Fibroblast of lung (primary cell): ENCODE measurements at regions not wholly inside any gene's neighbourhood (a gene's known extent, or its start where the extent isn't known, plus 50 kb on each side); places are given as distances from the start of the nearest gene placed in this dataset.

Source experiments
- DNase-seq, 2 donors: peaks; one replicate each; pipeline versions ENCODE4 v3.0.0 to v3.0.0-alpha.2; 2010; ENCODE audit warnings: low read depth in 2 of 2
- H2AFZ ChIP-seq: 2 replicates; pipeline ENCODE4 v1.5.1; 2012; ENCODE audit warnings: low read length, control low read depth, inconsistent platforms
- H3K27ac ChIP-seq: 2 replicates; pipeline ENCODE4 v1.5.1; 2011; ENCODE audit warnings: low read length, control low read depth; ENCODE audit not compliant: insufficient read depth
- H3K27me3 ChIP-seq: 2 replicates; pipeline ENCODE4 v1.5.1; 2011; ENCODE audit warnings: mild to moderate bottlenecking, low read length; ENCODE audit not compliant: control insufficient read depth, insufficient read depth
- H3K36me3 ChIP-seq: 2 replicates; pipeline ENCODE4 v1.5.1; 2011; ENCODE audit warnings: low read length; ENCODE audit not compliant: control insufficient read depth, insufficient read depth
- H3K4me1 ChIP-seq: 2 replicates; pipeline ENCODE4 v1.5.1; 2011; ENCODE audit warnings: low read length; ENCODE audit not compliant: control insufficient read depth, insufficient read depth; ENCODE audit errors: extremely low read depth
- H3K4me2 ChIP-seq: 2 replicates; pipeline ENCODE4 v1.5.1; 2011; ENCODE audit warnings: low read length, control low read depth; ENCODE audit not compliant: insufficient read depth; ENCODE audit errors: extremely low read depth
- H3K4me3 ChIP-seq, 4 experiments: fragments of 200-600 bp in 1 of 4; sonication (generic) in 1 of 4; replicated peaks in 1 of 4; 2 replicates each; pipeline ENCODE4 v1.5.1; 2011 to 2016; ENCODE audit warnings: low read length in 4 of 4, low read depth in 3 of 4, mild to moderate bottlenecking in 3 of 4, control low read depth in 2 of 4, inconsistent platforms in 1 of 4, mixed read lengths in 1 of 4; ENCODE audit not compliant: insufficient read depth in 1 of 4; ENCODE audit errors: control extremely low read depth in 1 of 4
- H3K79me2 ChIP-seq: 2 replicates; pipeline ENCODE4 v1.5.1; 2012; ENCODE audit warnings: mild to moderate bottlenecking, low read length, inconsistent platforms; ENCODE audit not compliant: control insufficient read depth, insufficient read depth
- H3K9ac ChIP-seq: 2 replicates; pipeline ENCODE4 v1.5.1; 2011; ENCODE audit warnings: mild to moderate bottlenecking, low read length, control low read depth; ENCODE audit not compliant: insufficient read depth
- H3K9me3 ChIP-seq: 2 replicates; pipeline ENCODE4 v1.5.1; 2012; ENCODE audit warnings: low read depth, low read length; ENCODE audit not compliant: control insufficient read depth, insufficient read depth
- H4K20me1 ChIP-seq: 2 replicates; pipeline ENCODE4 v1.5.1; 2011; ENCODE audit warnings: low read length; ENCODE audit not compliant: control insufficient read depth, insufficient read depth; ENCODE audit errors: extremely low read depth
- EZH2 ChIP-seq: IDR thresholded peaks from 2 replicates; pipeline ENCODE4 v1.5.1; 2012; ENCODE audit warnings: low read length, control low read depth, mild to moderate bottlenecking; ENCODE audit errors: missing control alignments
- TF ChIP-seq, protein P1 (sequence below), 2 donors: IDR thresholded peaks in 1 of 2; conservative IDR thresholded peaks in 1 of 2; 1 replicate in 1 of 2; 2 replicates in 1 of 2; pipeline ENCODE4 v1.5.1; 2011 to 2012; ENCODE audit warnings: low read length in 2 of 2, control low read depth in 1 of 2, inconsistent platforms in 1 of 2, low read depth in 1 of 2, mild to moderate bottlenecking in 1 of 2

DNA sequence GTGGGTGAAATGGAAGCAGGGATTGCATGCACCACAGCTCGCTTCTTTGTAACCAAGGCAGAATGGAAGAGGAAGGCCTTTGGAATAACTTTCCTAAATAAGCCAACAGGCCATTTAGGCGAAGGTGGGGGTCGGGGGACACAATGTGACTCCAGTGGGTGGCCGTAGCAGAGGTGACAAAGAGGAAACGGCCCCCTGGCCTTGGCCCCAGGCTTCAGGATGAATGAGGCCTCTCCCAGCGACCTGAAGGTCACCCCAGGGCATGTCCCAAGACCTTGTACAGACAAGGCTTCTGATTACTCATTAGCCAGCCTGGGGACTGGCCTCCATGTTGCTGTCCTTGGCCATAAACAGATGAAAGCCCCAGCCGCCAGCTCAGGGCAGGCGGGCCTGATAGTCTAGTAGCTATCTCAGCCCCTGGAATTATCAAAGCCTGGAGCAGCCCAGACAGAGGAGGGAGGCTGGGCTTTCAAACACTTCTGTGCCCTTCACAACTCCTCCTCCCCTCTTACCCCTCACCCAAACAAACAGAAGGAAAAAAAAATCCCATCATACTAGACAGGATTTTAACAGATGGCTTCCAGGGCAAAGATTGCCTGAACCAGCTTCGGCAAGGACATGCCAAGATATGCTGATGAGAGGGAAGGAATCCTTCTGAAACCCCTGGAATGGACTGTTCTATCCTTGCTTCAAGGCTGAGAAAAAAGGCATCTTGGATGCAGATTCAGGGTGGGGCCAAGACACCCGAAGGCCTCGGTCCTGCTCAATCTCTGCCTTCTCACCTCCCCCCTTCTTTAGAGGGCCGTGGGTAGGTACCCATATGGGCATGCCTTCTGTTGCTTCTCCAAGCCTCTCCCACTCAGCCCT is 142.3 kb upstream of the PARP11 start:
- H3K36me3 ChIP-seq, result no peaks in the 10 kb centered on the region
- H3K4me1 ChIP-seq, result no peaks in the 10 kb centered on the region
- no peaks in the 10 kb centered on the region for H4K20me1 ChIP-seq
- H3K27me3 ChIP-seq, result no peaks in the 10 kb centered on the region
- no peaks in the 10 kb centered on the region for H3K9me3 ChIP-seq
- H3K4me3 ChIP-seq, result no peak overlapping the region
- H3K79me2 ChIP-seq, result no peaks in the 10 kb centered on the region
- no peak overlapping the region for H3K9ac ChIP-seq
- H2AFZ ChIP-seq, result no peak overlapping the region
- no peak overlapping the region for H3K27ac ChIP-seq
- DNase-seq, result no peak
- no peak for TF ChIP-seq EZH2
- TF ChIP-seq, protein P1, sequence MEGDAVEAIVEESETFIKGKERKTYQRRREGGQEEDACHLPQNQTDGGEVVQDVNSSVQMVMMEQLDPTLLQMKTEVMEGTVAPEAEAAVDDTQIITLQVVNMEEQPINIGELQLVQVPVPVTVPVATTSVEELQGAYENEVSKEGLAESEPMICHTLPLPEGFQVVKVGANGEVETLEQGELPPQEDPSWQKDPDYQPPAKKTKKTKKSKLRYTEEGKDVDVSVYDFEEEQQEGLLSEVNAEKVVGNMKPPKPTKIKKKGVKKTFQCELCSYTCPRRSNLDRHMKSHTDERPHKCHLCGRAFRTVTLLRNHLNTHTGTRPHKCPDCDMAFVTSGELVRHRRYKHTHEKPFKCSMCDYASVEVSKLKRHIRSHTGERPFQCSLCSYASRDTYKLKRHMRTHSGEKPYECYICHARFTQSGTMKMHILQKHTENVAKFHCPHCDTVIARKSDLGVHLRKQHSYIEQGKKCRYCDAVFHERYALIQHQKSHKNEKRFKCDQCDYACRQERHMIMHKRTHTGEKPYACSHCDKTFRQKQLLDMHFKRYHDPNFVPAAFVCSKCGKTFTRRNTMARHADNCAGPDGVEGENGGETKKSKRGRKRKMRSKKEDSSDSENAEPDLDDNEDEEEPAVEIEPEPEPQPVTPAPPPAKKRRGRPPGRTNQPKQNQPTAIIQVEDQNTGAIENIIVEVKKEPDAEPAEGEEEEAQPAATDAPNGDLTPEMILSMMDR (conservative IDR thresholded peaks at IDR 0.05 in 1 of 2, IDR thresholded peaks at IDR 0.05 in 1 of 2; ENCODE audit: low read depth in 1 of 2, low read length in 2 of 2), result no peak
- H3K4me2 ChIP-seq, result no peak overlapping the region

DNA sequence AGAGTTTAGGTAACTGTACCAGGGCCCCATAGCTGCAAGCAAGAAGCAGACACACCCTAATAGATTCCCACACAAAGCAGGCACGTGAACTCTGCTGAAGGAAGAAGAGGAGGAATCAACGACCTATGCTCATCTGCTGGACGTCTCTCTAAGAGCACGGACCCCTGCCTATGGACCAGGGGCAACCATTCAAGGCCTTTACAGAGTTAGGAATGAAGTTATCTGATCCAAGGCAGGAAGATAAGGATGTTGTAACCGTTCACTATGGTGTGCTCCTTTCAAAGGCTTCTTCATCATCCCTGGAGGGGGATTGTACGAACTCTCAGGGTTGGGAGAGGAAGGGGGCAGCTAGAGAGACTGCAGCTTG is 141.6 kb upstream of the PARP11 start:
- no peak overlapping the region for H3K4me2 ChIP-seq

DNA sequence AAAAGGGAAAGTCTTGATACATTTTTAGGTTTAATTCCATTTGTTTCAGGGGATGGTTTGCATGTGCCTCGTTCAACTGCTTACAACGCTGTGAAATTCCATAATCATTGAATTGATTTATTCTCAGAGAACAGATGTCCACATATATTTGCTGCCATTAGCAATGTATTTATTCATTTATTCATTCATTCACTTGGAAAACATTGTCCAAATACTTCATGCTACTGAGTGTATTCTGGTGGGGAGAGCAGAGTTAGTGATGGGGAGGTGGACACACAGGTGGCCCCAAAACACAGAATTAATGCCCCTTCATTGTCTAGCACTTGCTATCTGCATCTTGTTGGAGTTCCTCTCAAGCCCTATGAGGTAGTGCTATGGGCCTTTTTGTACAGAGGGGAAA is 141.2 kb upstream of the PARP11 start:
- no peaks in the 10 kb centered on the region for H3K9me3 ChIP-seq
- H3K36me3 ChIP-seq, result no peaks in the 10 kb centered on the region
- no peaks in the 10 kb centered on the region for H3K27me3 ChIP-seq
- H3K79me2 ChIP-seq, result no peaks in the 10 kb centered on the region
- no peak overlapping the region for H3K4me3 ChIP-seq
- H4K20me1 ChIP-seq, result no peaks in the 10 kb centered on the region
- DNase-seq, result no peak
- H3K4me1 ChIP-seq, result no peaks in the 10 kb centered on the region
- H3K4me2 ChIP-seq, result no peak overlapping the region
- H3K9ac ChIP-seq, result no peak overlapping the region
- H3K27ac ChIP-seq, result no peak overlapping the region
- TF ChIP-seq, protein P1 (conservative IDR thresholded peaks at IDR 0.05 in 1 of 2, IDR thresholded peaks at IDR 0.05 in 1 of 2; ENCODE audit: low read depth in 1 of 2, low read length in 2 of 2), result no peak
- TF ChIP-seq EZH2, result no peak
- H2AFZ ChIP-seq, result no peak overlapping the region

More for the DNA sequence above, 141.6 kb upstream of the PARP11 start:
- H3K4me1 ChIP-seq, result no peaks in the 10 kb centered on the region
- H2AFZ ChIP-seq, result no peak overlapping the region
- no peaks in the 10 kb centered on the region for H4K20me1 ChIP-seq
- H3K79me2 ChIP-seq, result no peaks in the 10 kb centered on the region
- no peak overlapping the region for H3K9ac ChIP-seq
- no peaks in the 10 kb centered on the region for H3K36me3 ChIP-seq
- no peak for DNase-seq
- H3K27me3 ChIP-seq, result no peaks in the 10 kb centered on the region
- no peak overlapping the region for H3K4me3 ChIP-seq
- H3K9me3 ChIP-seq, result no peaks in the 10 kb centered on the region
- TF ChIP-seq EZH2, result no peak
- TF ChIP-seq, protein P1 (conservative IDR thresholded peaks at IDR 0.05 in 1 of 2, IDR thresholded peaks at IDR 0.05 in 1 of 2; ENCODE audit: low read depth in 1 of 2, low read length in 2 of 2), result no peak
- H3K27ac ChIP-seq, result no peak overlapping the region
